ENCODE measurements at regions not wholly inside any gene's neighbourhood (a gene's known extent, or its start where the extent isn't known, plus 50 kb on each side); places are given as distances from the start of the nearest gene placed in this dataset.

GRCh38 chr4:18445110-18445509 lies 423.6 kb upstream of the LCORL start:
- TF ChIP-seq EP300 (IDR thresholded peaks at IDR 0.05; ENCODE audit: borderline replicate concordance in 1 of 2, control insufficient read depth in 1 of 2, low read depth in 2 of 2, low read length in 2 of 2) = no peak
- no peak for TF ChIP-seq CTCF (IDR thresholded peaks at IDR 0.05 in 2 of 3, conservative IDR thresholded peaks at IDR 0.05 in 1 of 3; ENCODE audit: control insufficient read depth in 2 of 3, extremely low read depth in 1 of 3, insufficient read depth in 1 of 3, low read depth in 3 of 3, low read length in 3 of 3)
- TF ChIP-seq SUZ12 (IDR thresholded peaks at IDR 0.05; ENCODE audit: unreplicated experiment) = no peak
- TF ChIP-seq POLR2AphosphoS5 (IDR thresholded peaks at IDR 0.05; ENCODE audit: low read length) = no peak
- no peak for TF ChIP-seq ZNF274 (IDR thresholded peaks at IDR 0.05; ENCODE audit: insufficient read depth, insufficient read length)
- no peak for TF ChIP-seq E4F1 (IDR thresholded peaks at IDR 0.05; ENCODE audit: borderline replicate concordance, partially characterized antibody)

Data from GM12878 (cell line).